ENCODE measurements at regions not wholly inside any gene's neighbourhood (a gene's known extent, or its start where the extent isn't known, plus 50 kb on each side); places are given as distances from the start of the nearest gene placed in this dataset.

DNA sequence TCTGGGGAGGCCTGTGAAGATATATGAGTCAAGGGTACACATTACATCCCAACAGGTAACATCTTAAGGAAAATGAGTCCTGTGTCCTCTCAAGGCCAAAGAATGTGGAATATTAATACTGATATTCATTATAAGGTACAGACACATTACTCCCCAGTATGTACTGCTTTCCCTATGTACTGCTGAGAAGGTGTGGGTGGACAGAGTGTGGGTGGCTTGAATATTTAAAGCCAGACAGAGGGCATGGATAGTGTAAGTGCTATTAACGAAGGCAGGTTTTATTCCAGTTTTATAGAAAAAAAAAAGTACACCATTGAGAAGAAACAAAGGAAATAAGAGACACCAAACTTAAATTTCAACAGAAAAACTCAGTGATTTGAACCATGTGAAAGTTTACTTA, 1054.4 kb downstream of the XPNPEP1 start:
- TF ChIP-seq POLR2AphosphoS5 (IDR thresholded peaks at IDR 0.05; ENCODE audit: borderline replicate concordance, low read depth, low read length) (no peak), EZH2 (IDR thresholded peaks at IDR 0.05) (no peak)

Measured in SK-N-MC (cell line).